Mucosa of descending colon (tissue), 3 donors: ENCODE measurements at regions not wholly inside any gene's neighbourhood (a gene's known extent, or its start where the extent isn't known, plus 50 kb on each side); places are given as distances from the start of the nearest gene placed in this dataset.

Experiments used
- ATAC-seq: fragments of 200-7000 bp; cut with Tn5 transposase; one replicate; pipeline ENCODE4 v1.9.1; 2020; ENCODE audit warnings: mild to moderate bottlenecking, moderate library complexity
- DNase-seq, 3 donors: peaks; one replicate each; pipeline ENCODE4 v3.0.0-alpha.2; 2020
- H3K36me3 ChIP-seq: fragments of 200-600 bp; one replicate; pipeline ENCODE4 v1.8.0; 2021; ENCODE audit warnings: low read depth, mild to moderate bottlenecking
- H3K4me1 ChIP-seq: fragments of 200-600 bp; one replicate; pipeline ENCODE4 v1.8.0; 2021; ENCODE audit warnings: low read depth, mild to moderate bottlenecking
- H3K4me3 ChIP-seq: fragments of 200-600 bp; one replicate; pipeline ENCODE4 v1.8.0; 2021; ENCODE audit warnings: mild to moderate bottlenecking
- H3K9me3 ChIP-seq: fragments of 200-600 bp; one replicate; pipeline ENCODE4 v1.8.0; 2021; ENCODE audit warnings: mild to moderate bottlenecking
- CTCF ChIP-seq: fragments of 200-600 bp; IDR thresholded peaks from one replicate; pipeline ENCODE4 v1.8.0; 2022; ENCODE audit warnings: antibody characterized with exemption, mild to moderate bottlenecking
- intact Hi-C, 2 donors: fragments of 100-400 bp; cut with DNase I in 1 of 2; cut with micrococcal nuclease in 1 of 2; formaldehyde crosslinking; loops; one replicate each; pipeline versions ENCODE4 v1.11.0 to v1.11.1; 2022; cut with DNase I, micrococcal nuclease
- donor health status: DM: no; HTN: no; CAD: no; lungs with moderate emphysema.
- donor health status: DM: no; HTN: no; CAD: no.
- donor health status: DM: no; HTN: yes; CAD: no.

GRCh38 chr9:118957585-118957984 is 411.6 kb downstream of the BRINP1 start:
- Histone ChIP-seq H3K4me3 (no peak overlapping the region), H3K36me3 (no peaks in the 10 kb centered on the region), H3K9me3 (no peaks in the 10 kb centered on the region), H3K4me1 (no peaks in the 10 kb centered on the region)
- intact Hi-C loops, result no loop called here
- no peak for ATAC-seq
- no peak for DNase-seq
- no peak for TF ChIP-seq CTCF

GRCh38 chr9:118959366-118959765 is 409.9 kb downstream of the BRINP1 start:
- Histone ChIP-seq H3K4me1 (no peaks in the 10 kb centered on the region), H3K4me3 (no peak overlapping the region), H3K9me3 (no peaks in the 10 kb centered on the region), H3K36me3 (no peaks in the 10 kb centered on the region)
- ATAC-seq (no peak), DNase-seq (no peak)
- no peak for TF ChIP-seq CTCF
- intact Hi-C loops, result no loop called here

GRCh38 chr9:118961857-118962256 is 407.4 kb downstream of the BRINP1 start:
- intact Hi-C loops, result no loop called here
- DNase-seq (no peak), ATAC-seq (no peak)
- Histone ChIP-seq H3K4me3 (no peak overlapping the region), H3K9me3 (no peaks in the 10 kb centered on the region), H3K4me1 (no peaks in the 10 kb centered on the region), H3K36me3 (no peaks in the 10 kb centered on the region)
- TF ChIP-seq CTCF, result no peak

GRCh38 chr9:118962426-118962825 is 406.8 kb downstream of the BRINP1 start:
- no peak for ATAC-seq
- DNase-seq, result no peak
- no peak overlapping the region for H3K4me3 ChIP-seq
- no peaks in the 10 kb centered on the region for H3K9me3 ChIP-seq
- intact Hi-C loops, result no loop called here
- no peak for TF ChIP-seq CTCF
- no peaks in the 10 kb centered on the region for H3K4me1 ChIP-seq
- H3K36me3 ChIP-seq, result no peaks in the 10 kb centered on the region

- intact Hi-C loops, result no loop called here
- Histone ChIP-seq H3K4me3 (no peak overlapping the region), H3K36me3 (no peaks in the 10 kb centered on the region), H3K4me1 (no peaks in the 10 kb centered on the region), H3K9me3 (no peaks in the 10 kb centered on the region)
- ATAC-seq, result no peak
- TF ChIP-seq CTCF, result no peak
- DNase-seq, result no peak
Observed at GRCh38 chr9:118963674-118964073, 405.6 kb downstream of the BRINP1 start.

GRCh38 chr9:118967901-118968300 is 401.3 kb downstream of the BRINP1 start:
- Histone ChIP-seq H3K4me1 (no peaks in the 10 kb centered on the region), H3K36me3 (no peaks in the 10 kb centered on the region), H3K9me3 (no peaks in the 10 kb centered on the region), H3K4me3 (no peak overlapping the region)
- no peak for TF ChIP-seq CTCF
- no peak for ATAC-seq
- intact Hi-C loops, result no loop called here
- DNase-seq, result no peak
